Gastrocnemius medialis (tissue), 4 donors: ENCODE measurements at regions not wholly inside any gene's neighbourhood (a gene's known extent, or its start where the extent isn't known, plus 50 kb on each side); places are given as distances from the start of the nearest gene placed in this dataset.

Experiments used
- ATAC-seq, 2 donors: fragments of 150-250 bp; one replicate each; pipeline ENCODE4 v1.9.1; 2016
- DNase-seq, 2 donors: peaks; one replicate each; pipeline ENCODE4 v3.0.0-alpha.2; 2019
- H3K27ac ChIP-seq, 4 donors: fragments of 200-600 bp; sonication (generic); 1 replicate in 1 of 4; 2 replicates in 3 of 4; pipeline ENCODE4 v1.5.1; 2016 to 2018; ENCODE audit warnings: mild to moderate bottlenecking in 2 of 4, moderate library complexity in 1 of 4
- H3K27me3 ChIP-seq, 3 donors: fragments of 200-600 bp; sonication (generic) in 2 of 3; 1 replicate in 1 of 3; 2 replicates in 2 of 3; pipeline versions ENCODE4 v1.5.1 to v1.6.0; 2016 to 2019; ENCODE audit warnings: mild to moderate bottlenecking in 1 of 3, moderate library complexity in 1 of 3
- H3K36me3 ChIP-seq, 2 donors: fragments of 200-600 bp; sonication (generic) in 1 of 2; one replicate each; pipeline ENCODE4 v1.5.1; 2017 to 2018
- H3K4me1 ChIP-seq, 2 donors: fragments of 200-600 bp; sonication (generic) in 1 of 2; one replicate each; pipeline ENCODE4 v1.5.1; 2016 to 2017; ENCODE audit warnings: mild to moderate bottlenecking in 2 of 2
- H3K4me3 ChIP-seq, 4 donors: fragments of 200-600 bp; sonication (generic) in 3 of 4; 1 replicate in 1 of 4; 2 replicates in 3 of 4; pipeline ENCODE4 v1.5.1; 2016 to 2019; ENCODE audit warnings: mild to moderate bottlenecking in 2 of 4
- H3K9me3 ChIP-seq, 3 donors: fragments of 200-600 bp; sonication (generic) in 2 of 3; 1 replicate in 1 of 3; 2 replicates in 2 of 3; pipeline ENCODE4 v1.5.1; 2016 to 2019
- POLR2A ChIP-seq, 2 donors: fragments of 450-650 bp; IDR thresholded peaks; one replicate each; pipeline ENCODE4 v1.6.1; 2017; ENCODE audit warnings: antibody characterized with exemption in 2 of 2, mild to moderate bottlenecking in 2 of 2, moderate library complexity in 2 of 2
- in situ Hi-C, 4 donors: fragments of 200-750 bp; cut with MboI; loops; one replicate each; pipeline versions ENCODE4 v1.15.0 to v1.8.0; 2017; ENCODE audit warnings: low sequenced_read_pairs in 4 of 4
- intact Hi-C: fragments of 100-400 bp; cut with DNase I; formaldehyde crosslinking; loops from one replicate; pipeline ENCODE4 v1.15.1; 2023; ENCODE audit warnings: low total_unique reads
- TF ChIP-seq, protein P1 (sequence below), 5 experiments: fragments of 450-650 bp in 3 of 5; fragments of 200-600 bp in 2 of 5; sonication (generic) in 2 of 5; IDR thresholded peaks in 4 of 5; conservative IDR thresholded peaks in 1 of 5; 1 replicate in 4 of 5; 2 replicates in 1 of 5; pipeline ENCODE4 v1.5.1; 2016 to 2019; ENCODE audit warnings: antibody characterized with exemption in 5 of 5, mild to moderate bottlenecking in 3 of 5, moderate library complexity in 3 of 5

- H3K27ac ChIP-seq: no peak overlapping the region
- H3K36me3 ChIP-seq: no peaks in the 10 kb centered on the region
- in situ Hi-C loops (no loop called here), intact Hi-C loops (no loop called here)
- H3K4me1 ChIP-seq: peaks cover 0 to 5% of the 10 kb centered on the region in 2 donors
- H3K27me3 ChIP-seq: no peaks in the 10 kb centered on the region
- TF ChIP-seq POLR2A (IDR thresholded peaks at IDR 0.05): no peak
- TF ChIP-seq, protein P1, sequence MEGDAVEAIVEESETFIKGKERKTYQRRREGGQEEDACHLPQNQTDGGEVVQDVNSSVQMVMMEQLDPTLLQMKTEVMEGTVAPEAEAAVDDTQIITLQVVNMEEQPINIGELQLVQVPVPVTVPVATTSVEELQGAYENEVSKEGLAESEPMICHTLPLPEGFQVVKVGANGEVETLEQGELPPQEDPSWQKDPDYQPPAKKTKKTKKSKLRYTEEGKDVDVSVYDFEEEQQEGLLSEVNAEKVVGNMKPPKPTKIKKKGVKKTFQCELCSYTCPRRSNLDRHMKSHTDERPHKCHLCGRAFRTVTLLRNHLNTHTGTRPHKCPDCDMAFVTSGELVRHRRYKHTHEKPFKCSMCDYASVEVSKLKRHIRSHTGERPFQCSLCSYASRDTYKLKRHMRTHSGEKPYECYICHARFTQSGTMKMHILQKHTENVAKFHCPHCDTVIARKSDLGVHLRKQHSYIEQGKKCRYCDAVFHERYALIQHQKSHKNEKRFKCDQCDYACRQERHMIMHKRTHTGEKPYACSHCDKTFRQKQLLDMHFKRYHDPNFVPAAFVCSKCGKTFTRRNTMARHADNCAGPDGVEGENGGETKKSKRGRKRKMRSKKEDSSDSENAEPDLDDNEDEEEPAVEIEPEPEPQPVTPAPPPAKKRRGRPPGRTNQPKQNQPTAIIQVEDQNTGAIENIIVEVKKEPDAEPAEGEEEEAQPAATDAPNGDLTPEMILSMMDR (IDR thresholded peaks at IDR 0.05 in 4 of 5, conservative IDR thresholded peaks at IDR 0.05 in 1 of 5): no peak
- ATAC-seq (no peak), DNase-seq (no peak)
- H3K9me3 ChIP-seq: no peaks in the 10 kb centered on the region
- H3K4me3 ChIP-seq: no peak overlapping the region
These were observed 259.3 kb upstream of the TMEM72 start for GRCh38 chr10:44651834-44652233.

DNA sequence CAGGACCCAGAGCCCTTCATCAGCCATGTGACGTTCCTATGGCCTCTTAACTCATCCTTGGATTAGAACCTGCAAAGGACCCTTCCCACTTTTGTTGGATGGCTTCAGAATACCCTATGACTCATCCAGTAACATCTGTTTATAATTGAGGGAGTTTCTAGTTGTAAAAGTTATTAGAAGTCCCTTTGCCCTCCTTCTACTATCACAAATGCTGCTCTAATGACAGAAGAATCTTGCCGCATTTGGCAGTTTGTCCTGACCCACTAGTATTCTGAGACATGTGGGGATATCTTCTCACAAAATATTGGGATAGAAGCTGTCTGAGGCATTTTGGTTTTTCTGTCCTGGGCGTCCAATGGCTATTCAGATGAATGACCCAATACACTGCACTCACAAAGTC is 251.8 kb upstream of the TMEM72 start:
- ATAC-seq: no peak
- in situ Hi-C loops: no loop called here
- intact Hi-C loops: no loop called here

DNA sequence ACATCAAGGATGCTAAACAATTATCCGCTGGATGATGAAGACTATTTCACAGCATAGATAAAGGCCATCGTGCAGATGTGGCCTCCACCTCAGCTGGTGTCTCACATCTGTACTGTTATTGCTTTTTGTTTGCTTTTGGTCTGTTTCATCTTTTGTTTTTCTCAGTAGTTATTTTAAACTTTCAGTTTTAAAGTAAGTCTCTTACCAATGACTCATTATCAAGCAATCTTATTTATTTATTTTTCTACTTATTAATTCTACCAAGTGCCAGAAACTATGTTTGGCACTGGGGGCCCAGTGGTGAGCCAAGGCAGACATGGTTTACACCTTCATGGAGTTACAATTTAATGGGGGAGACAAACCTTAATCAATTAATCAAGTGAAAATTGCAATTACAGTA is 250.9 kb upstream of the TMEM72 start:
- TF ChIP-seq, protein P1 (IDR thresholded peaks at IDR 0.05 in 4 of 5, conservative IDR thresholded peaks at IDR 0.05 in 1 of 5): no peak
- no peak for TF ChIP-seq POLR2A (IDR thresholded peaks at IDR 0.05)
- H3K4me1 ChIP-seq: no peaks in the 10 kb centered on the region
- DNase-seq (no peak), ATAC-seq (no peak)
- intact Hi-C loops (no loop called here), in situ Hi-C loops (no loop called here)
- H3K9me3 ChIP-seq: no peaks in the 10 kb centered on the region
- H3K36me3 ChIP-seq: no peaks in the 10 kb centered on the region
- H3K27ac ChIP-seq: no peak overlapping the region
- H3K27me3 ChIP-seq: no peaks in the 10 kb centered on the region
- no peak overlapping the region for H3K4me3 ChIP-seq

More for the DNA sequence above, 251.8 kb upstream of the TMEM72 start:
- no peak for DNase-seq
- Histone ChIP-seq H3K27me3 (no peaks in the 10 kb centered on the region), H3K9me3 (no peaks in the 10 kb centered on the region), H3K4me3 (no peak overlapping the region), H3K4me1 (no peaks in the 10 kb centered on the region), H3K36me3 (no peaks in the 10 kb centered on the region), H3K27ac (no peak overlapping the region)
- TF ChIP-seq, protein P1 (IDR thresholded peaks at IDR 0.05 in 4 of 5, conservative IDR thresholded peaks at IDR 0.05 in 1 of 5): no peak
- TF ChIP-seq POLR2A (IDR thresholded peaks at IDR 0.05): no peak

GRCh38 chr10:44662051-44662450 is 249.1 kb upstream of the TMEM72 start:
- ATAC-seq (no peak), DNase-seq (no peak)
- TF ChIP-seq, protein P1 (IDR thresholded peaks at IDR 0.05 in 4 of 5, conservative IDR thresholded peaks at IDR 0.05 in 1 of 5): no peak
- TF ChIP-seq POLR2A (IDR thresholded peaks at IDR 0.05): no peak
- no peak overlapping the region for H3K4me3 ChIP-seq
- no peaks in the 10 kb centered on the region for H3K36me3 ChIP-seq
- no peaks in the 10 kb centered on the region for H3K4me1 ChIP-seq
- H3K27ac ChIP-seq: no peak overlapping the region
- intact Hi-C loops: no loop called here
- in situ Hi-C loops: no loop called here
- no peaks in the 10 kb centered on the region for H3K9me3 ChIP-seq
- H3K27me3 ChIP-seq: no peaks in the 10 kb centered on the region

- no peaks in the 10 kb centered on the region for H3K4me1 ChIP-seq
- H3K27ac ChIP-seq: no peak overlapping the region
- in situ Hi-C loops: no loop called here
- H3K4me3 ChIP-seq: no peak overlapping the region
- no peaks in the 10 kb centered on the region for H3K36me3 ChIP-seq
- DNase-seq: no peak
- H3K27me3 ChIP-seq: no peaks in the 10 kb centered on the region
- intact Hi-C loops: no loop called here
- TF ChIP-seq POLR2A (IDR thresholded peaks at IDR 0.05): no peak
- TF ChIP-seq, protein P1 (IDR thresholded peaks at IDR 0.05 in 4 of 5, conservative IDR thresholded peaks at IDR 0.05 in 1 of 5): no peak
- no peaks in the 10 kb centered on the region for H3K9me3 ChIP-seq
- ATAC-seq: no peak
These were observed 242.8 kb upstream of the TMEM72 start for GRCh38 chr10:44668336-44668735.
